HG03442 (cell line): ENCODE measurements at regions not wholly inside any gene's neighbourhood (a gene's known extent, or its start where the extent isn't known, plus 50 kb on each side); places are given as distances from the start of the nearest gene placed in this dataset.

ENCODE experiments used
- ATAC-seq: cut with Tn5 transposase; IDR thresholded peaks from one replicate; pipeline ENCODE4 v1.9.1; 2021; ENCODE audit warnings: mild to moderate bottlenecking, moderate library complexity; ENCODE audit not compliant: unreplicated experiment

DNA sequence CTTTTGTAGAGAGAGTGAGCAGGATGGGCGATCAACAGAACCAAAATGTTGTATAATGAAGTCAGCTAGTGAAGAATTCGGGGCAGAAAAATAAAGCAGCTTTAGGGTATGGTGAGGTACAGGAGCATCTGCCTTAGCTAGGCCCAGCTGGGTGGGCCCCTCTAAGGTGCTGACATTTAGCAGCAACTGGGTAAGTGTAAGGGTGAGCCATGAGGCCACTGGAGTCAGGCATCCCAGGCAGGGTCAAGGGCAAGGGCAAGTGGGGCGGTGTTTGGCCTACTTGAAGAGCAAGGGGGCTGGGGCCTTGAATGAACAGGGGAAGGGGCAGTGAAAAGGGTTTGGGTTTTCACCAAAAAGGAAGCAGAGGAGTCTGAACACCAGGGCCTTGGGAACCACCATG, 583.6 kb downstream of the BCL11B start:
- no peak for ATAC-seq

- ATAC-seq: no peak
Observed at GRCh38 chr14:98689951-98690350, 582.0 kb downstream of the BCL11B start.

GRCh38 chr14:98692832-98693231, 579.2 kb downstream of the BCL11B start:
- ATAC-seq: no peak

DNA sequence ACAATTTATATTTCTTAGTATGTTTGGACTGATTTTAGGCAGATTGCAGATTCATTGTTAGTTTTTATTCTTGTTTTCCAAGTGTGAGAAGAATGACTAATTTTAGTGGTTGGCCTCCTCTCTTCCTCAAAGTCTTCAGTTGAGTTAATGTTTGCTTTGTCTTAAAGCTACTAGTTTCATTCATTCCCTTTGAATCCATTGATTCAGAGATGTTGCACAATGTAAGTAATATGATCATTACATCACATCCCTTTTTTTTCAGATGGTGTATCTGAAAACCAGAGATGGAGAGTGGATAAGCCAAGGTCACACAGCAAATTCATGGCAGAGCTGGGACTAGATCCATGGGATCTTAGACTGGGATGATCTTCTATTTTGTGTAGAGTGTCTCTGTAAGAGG, 577.5 kb downstream of the BCL11B start:
- ATAC-seq: no peak

GRCh38 chr14:98695809-98696208, 576.2 kb downstream of the BCL11B start:
- no peak for ATAC-seq

- no peak for ATAC-seq
Observed at GRCh38 chr14:98698341-98698740, 573.7 kb downstream of the BCL11B start.

DNA sequence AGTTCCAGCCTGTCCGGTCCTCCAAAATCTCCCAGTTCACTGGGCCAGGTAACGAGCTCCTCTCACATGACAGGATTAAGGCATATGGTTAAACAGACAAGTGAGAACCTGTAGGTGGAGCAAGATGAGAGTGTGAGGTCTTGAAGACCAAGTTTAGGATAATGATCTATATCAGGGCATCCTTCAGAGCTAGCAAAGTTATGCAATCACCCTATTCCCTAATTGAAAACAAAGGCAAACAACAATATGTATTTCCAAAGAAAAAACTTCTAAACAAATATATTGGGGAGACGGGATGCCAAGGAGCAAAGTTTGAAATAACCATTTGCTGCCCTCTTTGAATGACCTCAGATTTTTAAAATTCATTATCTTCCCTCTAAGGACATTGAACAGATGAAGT, 571.2 kb downstream of the BCL11B start:
- no peak for ATAC-seq

DNA sequence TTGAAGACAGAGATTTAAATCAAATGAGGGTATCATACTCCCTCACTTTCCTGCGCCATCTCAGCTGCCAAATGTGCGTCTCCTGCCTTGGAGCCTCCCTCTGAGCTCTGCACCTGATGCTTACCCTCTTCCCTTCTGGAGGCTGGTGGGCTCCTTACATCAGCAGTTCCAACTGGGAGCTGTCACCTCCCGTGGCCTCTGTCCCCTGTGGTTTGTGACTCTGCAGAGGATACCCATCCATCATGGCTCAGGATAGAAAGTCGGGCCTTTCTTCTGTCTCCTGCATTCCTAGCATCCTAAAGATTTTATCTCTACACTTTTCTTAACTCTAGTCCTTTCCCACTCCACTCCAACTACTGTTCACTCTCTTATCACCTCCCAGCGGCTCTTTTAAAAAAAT, 570.6 kb downstream of the BCL11B start:
- ATAC-seq: no peak

GRCh38 chr14:98704441-98704840, 567.6 kb downstream of the BCL11B start:
- ATAC-seq: no peak

DNA sequence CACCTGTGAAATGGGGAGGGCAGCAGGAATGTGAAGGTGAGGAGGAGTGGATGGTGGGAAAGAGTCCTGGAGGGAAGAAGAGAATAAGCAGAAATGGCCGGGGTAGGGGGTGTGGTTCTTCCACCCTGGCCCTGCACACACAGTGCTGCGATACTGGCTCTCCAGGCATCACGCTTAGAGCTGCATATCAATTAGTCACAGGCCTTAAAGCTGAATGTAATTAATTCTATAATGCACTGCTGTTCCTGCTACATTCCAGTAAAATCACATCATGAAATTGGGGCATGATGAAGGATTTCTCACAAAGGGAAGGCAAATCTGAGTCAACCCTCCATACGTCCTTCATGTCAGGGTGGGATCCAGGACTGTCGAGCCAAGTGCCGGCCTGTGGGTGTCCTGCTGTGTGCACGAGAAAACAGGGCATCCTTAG, 566.1 kb downstream of the BCL11B start:
- ATAC-seq: no peak

GRCh38 chr14:98707522-98707921, 564.5 kb downstream of the BCL11B start:
- ATAC-seq: no peak

- no peak for ATAC-seq
Observed at GRCh38 chr14:98708555-98708954, 563.4 kb downstream of the BCL11B start.

DNA sequence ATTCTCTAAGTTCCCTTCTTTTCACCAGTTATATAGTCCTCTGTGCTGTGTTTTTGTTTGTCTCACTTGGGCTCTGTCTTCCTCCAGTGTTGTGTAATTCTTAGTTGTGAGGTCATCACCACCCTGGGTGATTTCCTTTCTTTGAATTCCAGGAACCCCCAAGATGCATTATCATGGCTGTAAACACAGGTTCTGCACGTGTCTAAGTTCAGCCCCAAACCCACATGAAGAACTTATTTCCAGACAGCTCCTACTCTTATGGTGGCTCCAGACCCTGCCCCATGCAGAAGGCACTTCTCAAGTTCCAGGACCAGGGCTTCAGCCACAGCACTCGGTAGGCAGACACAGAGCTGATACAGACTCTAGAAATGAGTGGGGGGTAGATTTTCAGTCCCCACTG, 560.5 kb downstream of the BCL11B start:
- ATAC-seq: no peak

GRCh38 chr14:98714626-98715425, 557.2 kb downstream of the BCL11B start:
- ATAC-seq: no peak

DNA sequence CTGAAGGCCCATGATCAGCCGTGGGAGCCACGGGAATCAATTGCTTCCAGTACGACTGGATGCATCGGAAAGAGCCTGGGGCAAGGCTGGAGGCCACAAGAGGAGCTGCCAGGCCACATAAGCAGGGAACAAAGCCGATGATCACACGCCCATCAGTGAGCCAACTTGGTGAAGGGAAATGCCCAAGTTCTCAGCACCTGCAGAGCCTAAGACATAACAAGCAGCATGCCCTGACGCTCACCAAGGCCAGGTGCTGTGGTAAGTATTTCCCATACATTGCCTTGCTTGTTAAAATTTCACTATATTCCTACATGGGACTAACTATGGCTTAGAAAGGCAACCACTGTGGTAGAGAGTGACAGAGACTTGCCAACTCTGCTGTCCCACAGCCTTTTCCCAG, 555.9 kb downstream of the BCL11B start:
- no peak for ATAC-seq

DNA sequence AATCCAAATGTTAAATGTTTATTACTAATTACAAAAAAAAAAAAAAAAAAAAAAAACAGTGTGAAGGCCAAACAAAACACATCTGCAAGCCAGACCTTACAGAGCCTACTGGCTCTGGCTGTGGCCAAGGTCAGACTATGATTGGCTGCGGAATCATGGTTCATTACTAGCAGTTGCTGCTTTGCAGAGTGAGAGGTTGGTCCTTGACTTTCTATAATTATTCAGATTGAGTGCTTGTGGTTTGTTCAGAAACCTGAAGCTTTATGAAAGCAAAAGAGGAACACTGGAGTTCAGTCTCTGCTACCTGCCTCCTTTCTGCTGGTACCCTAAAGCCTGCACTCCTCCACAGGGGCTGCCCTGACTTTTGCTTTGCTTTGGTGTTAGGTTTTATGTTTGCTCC, 550.9 kb downstream of the BCL11B start:
- no peak for ATAC-seq

GRCh38 chr14:98724734-98725133, 547.3 kb downstream of the BCL11B start:
- ATAC-seq: no peak

- no peak for ATAC-seq
Observed at GRCh38 chr14:98725191-98725590, 546.8 kb downstream of the BCL11B start.

GRCh38 chr14:98725676-98726075, 546.3 kb downstream of the BCL11B start:
- ATAC-seq: no peak

DNA sequence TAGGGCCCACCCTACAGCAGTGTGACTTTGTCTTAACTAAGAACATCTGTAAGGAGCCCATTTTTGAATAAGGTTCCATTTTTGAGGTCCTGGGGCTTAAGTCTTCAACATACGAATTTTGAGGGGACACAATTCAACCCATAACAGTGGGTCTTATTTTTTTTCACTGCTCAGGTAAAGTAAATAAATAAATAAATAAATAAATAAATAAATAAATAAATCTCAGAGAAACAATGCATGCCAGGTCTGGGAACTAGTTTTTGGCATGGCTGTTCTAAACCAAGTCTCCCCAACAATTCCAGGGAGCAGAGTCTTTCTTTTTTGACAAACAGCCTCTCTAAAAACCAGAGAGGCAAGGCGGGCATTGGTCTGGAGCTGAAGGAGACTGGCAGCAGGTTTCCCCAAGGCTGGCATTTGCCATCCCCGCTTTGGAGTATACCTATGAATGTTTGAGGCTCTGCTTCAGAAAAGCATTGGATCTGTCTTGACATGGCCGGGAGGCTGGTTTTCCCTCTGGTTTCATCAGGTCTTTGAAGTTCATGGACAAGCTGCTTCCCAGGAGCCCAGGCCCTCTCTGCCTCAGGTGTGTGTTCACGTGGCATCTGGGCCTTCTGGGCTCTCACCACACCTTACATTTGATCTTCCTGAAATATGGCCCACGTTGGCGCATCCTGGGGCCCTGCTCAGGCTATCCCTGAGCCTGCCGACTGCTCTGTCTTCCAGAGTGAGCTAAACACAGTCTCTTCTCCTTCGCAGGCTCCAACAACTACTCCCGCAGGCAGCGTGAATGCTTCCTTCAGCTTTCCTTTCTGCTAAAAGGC, 545.2 kb downstream of the BCL11B start:
- ATAC-seq: no peak

DNA sequence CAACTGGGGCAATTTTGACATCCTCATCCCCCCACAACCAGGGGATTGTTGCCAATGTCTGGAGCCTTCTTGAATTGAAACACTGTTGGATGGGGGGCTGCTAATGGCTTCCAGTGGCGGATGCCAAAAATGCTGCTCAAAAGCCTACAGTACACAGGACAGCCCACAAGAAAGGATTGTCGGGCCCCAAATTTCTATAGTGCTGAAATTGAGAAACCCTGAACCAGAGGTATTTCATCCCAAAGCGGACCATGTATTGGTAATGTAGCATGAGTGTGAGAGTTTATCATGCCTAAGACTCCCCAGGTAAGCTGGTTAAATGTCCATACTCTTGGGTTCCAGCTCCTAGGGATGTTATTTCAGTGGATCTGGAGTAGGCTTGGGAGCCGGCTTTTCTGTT, 544.0 kb downstream of the BCL11B start:
- no peak for ATAC-seq

GRCh38 chr14:98728836-98729235, 543.2 kb downstream of the BCL11B start:
- no peak for ATAC-seq
